SK-N-SH (cell line): ENCODE measurements at regions not wholly inside any gene's neighbourhood (a gene's known extent, or its start where the extent isn't known, plus 50 kb on each side); places are given as distances from the start of the nearest gene placed in this dataset.
A peak's percentile ranks its signal among the peaks of the same experiment; 100 is the strongest.

Experiments used
- CTCF ChIP-seq: fragments of 200-600 bp; sonication (generic); IDR thresholded peaks from 2 replicates; pipeline ENCODE4 v1.6.1; 2017; ENCODE audit warnings: antibody characterized with exemption, mild to moderate bottlenecking, moderate library complexity
- EP300 ChIP-seq, 2 experiments: IDR thresholded peaks; 2 replicates each; pipeline versions ENCODE4 v1.4.0 to v1.6.1; 2012; ENCODE audit warnings: borderline replicate concordance in 1 of 2, low read depth in 1 of 2, low read length in 1 of 2
- FOSL2 ChIP-seq: IDR thresholded peaks from 2 replicates; pipeline ENCODE4 v1.4.0; 2012; ENCODE audit warnings: low read depth, mild to moderate bottlenecking, moderate library complexity, borderline replicate concordance
- MAX ChIP-seq: IDR thresholded peaks from 2 replicates; pipeline ENCODE4 v1.4.0; 2012; ENCODE audit warnings: low read depth
- NFIC ChIP-seq: IDR thresholded peaks from 2 replicates; pipeline ENCODE4 v1.4.0; 2012; ENCODE audit warnings: borderline replicate concordance
- POLR2AphosphoS5 ChIP-seq: IDR thresholded peaks from 2 replicates; pipeline ENCODE4 v1.6.1; 2012; ENCODE audit warnings: low read depth, low read length
- RXRA ChIP-seq: IDR thresholded peaks from 2 replicates; pipeline ENCODE4 v1.4.0; 2012; ENCODE audit warnings: low read depth, mild to moderate bottlenecking, borderline replicate concordance
- TCF12 ChIP-seq: IDR thresholded peaks from 2 replicates; pipeline ENCODE4 v1.4.0; 2012
- TEAD4 ChIP-seq: IDR thresholded peaks from 2 replicates; pipeline ENCODE4 v1.4.0; 2012; ENCODE audit warnings: mild to moderate bottlenecking, borderline replicate concordance; ENCODE audit not compliant: insufficient read depth
- YY1 ChIP-seq: IDR thresholded peaks from 2 replicates; pipeline ENCODE4 v1.4.0; 2012; ENCODE audit warnings: low read depth, mild to moderate bottlenecking

DNA sequence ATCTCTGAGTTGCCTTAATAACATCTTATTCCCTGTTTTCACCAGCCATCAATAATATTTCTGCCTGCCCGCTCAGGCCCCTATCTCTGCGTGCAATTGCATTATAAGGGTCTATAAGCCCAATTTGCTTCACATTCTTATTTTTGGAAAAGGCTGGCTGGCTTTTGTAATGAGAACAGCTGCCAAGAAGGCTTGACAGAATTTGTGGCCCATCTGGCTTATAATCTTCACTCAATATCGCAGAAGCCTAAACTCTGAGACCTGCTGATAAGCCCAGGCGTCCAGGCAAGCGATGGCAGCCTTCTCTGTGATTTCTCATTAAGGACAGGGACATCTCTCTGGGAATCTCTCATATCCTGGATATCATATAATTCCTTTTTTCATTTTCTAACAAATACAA, 1618.6 kb upstream of the CELF4 start:
- TF ChIP-seq TEAD4 (peak; percentile 35; the same call in 1 of the 2 replicates), YY1 (no peak), FOSL2 (no peak), MAX (no peak), EP300 (IDR thresholded peaks at IDR 0.05; ENCODE audit: borderline replicate concordance in 1 of 2, low read depth in 1 of 2, low read length in 1 of 2) (peak in 1 of 2 experiments; percentile 97; a peak in 2 of 4 replicates), TCF12 (peak; percentile 46), CTCF (no peak), POLR2AphosphoS5 (no peak), NFIC (no peak), RXRA (no peak)
